ENCODE measurements at regions not wholly inside any gene's neighbourhood (a gene's known extent, or its start where the extent isn't known, plus 50 kb on each side); places are given as distances from the start of the nearest gene placed in this dataset.
A peak's percentile ranks its signal among the peaks of the same experiment; 100 is the strongest.
"Not testable (repeated sequence)": the region's sequence is repeated elsewhere in the genome, so short reads cannot be mapped to it uniquely, and the experiment has no call there.

GRCh38 chr1:227416156-227416830 is 98.0 kb upstream of the CDC42BPA start:
- DNase-seq (ENCODE audit: low spot score): peak; percentile 49

GRCh38 chr1:227415115-227415790 is 97.0 kb upstream of the CDC42BPA start:
- DNase-seq (ENCODE audit: low spot score): no peak

GRCh38 chr1:227411066-227411465 is 92.8 kb upstream of the CDC42BPA start:
- DNase-seq (ENCODE audit: low spot score): no peak

- DNase-seq (ENCODE audit: low spot score): not testable (repeated sequence)
These were observed 88.0 kb upstream of the CDC42BPA start for GRCh38 chr1:227406332-227406731.

GRCh38 chr1:227403535-227403934 is 85.2 kb upstream of the CDC42BPA start:
- no peak for DNase-seq (ENCODE audit: low spot score)

- no peak for DNase-seq (ENCODE audit: low spot score)
These were observed 83.5 kb upstream of the CDC42BPA start for GRCh38 chr1:227401562-227402342.

GRCh38 chr1:227399152-227399730 is 80.9 kb upstream of the CDC42BPA start:
- DNase-seq (ENCODE audit: low spot score): no peak

GRCh38 chr1:227397354-227397978 is 79.2 kb upstream of the CDC42BPA start:
- DNase-seq (ENCODE audit: low spot score): no peak

- no peak for DNase-seq (ENCODE audit: low spot score)
These were observed 78.5 kb upstream of the CDC42BPA start for GRCh38 chr1:227396539-227397353.

- DNase-seq (ENCODE audit: low spot score): peak; percentile 13
These were observed 77.2 kb upstream of the CDC42BPA start for GRCh38 chr1:227395426-227396028.

- DNase-seq (ENCODE audit: low spot score): no peak
These were observed 74.9 kb upstream of the CDC42BPA start for GRCh38 chr1:227392984-227393764.

- DNase-seq (ENCODE audit: low spot score): no peak
These were observed 73.6 kb upstream of the CDC42BPA start for GRCh38 chr1:227391879-227392278.

- DNase-seq (ENCODE audit: low spot score): no peak
These were observed 72.9 kb upstream of the CDC42BPA start for GRCh38 chr1:227391211-227391610.

- DNase-seq (ENCODE audit: low spot score): peak; percentile 33
These were observed 72.2 kb upstream of the CDC42BPA start for GRCh38 chr1:227390525-227390924.

GRCh38 chr1:227388214-227389168 is 70.2 kb upstream of the CDC42BPA start:
- DNase-seq (ENCODE audit: low spot score): no peak

GRCh38 chr1:227379555-227379892 is 61.2 kb upstream of the CDC42BPA start:
- no peak for DNase-seq (ENCODE audit: low spot score)

- no peak for DNase-seq (ENCODE audit: low spot score)
These were observed 60.7 kb upstream of the CDC42BPA start for GRCh38 chr1:227378871-227379554.

GRCh38 chr1:227378181-227378580 is 59.9 kb upstream of the CDC42BPA start:
- no peak for DNase-seq (ENCODE audit: low spot score)

Measured in AG20443 (cell line).